HUDEP-2 (cell line): ENCODE measurements at regions not wholly inside any gene's neighbourhood (a gene's known extent, or its start where the extent isn't known, plus 50 kb on each side); places are given as distances from the start of the nearest gene placed in this dataset.

Experiments used
- DNase-seq, 76 experiments: peaks; one replicate each; lab custom pipeline; 2025; ENCODE audit not compliant: unreplicated experiment in 76 of 76; lab: John Stamatoyannopoulos, UW

DNA sequence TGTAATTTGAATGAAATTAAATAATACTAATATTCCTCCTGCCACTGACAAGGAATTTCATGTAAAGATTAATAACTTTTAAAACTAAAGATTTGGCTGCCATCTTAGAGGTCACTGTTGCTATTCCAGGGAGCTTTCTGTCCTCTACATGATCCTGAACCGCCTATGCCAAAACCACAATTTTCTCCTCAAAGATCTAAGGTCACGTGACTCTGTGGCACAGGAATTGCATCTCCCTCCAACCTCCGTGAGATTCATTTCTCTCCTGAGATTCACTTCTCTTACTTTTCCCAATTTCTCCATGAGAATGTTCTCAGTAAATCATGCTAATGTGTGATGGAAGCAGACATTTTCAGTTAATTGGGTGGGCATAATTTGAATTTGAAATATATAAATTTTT is 379.6 kb upstream of the TSHZ2 start:
- DNase-seq: no peak

- no peak for DNase-seq
These were observed 382.1 kb upstream of the TSHZ2 start for GRCh38 chr20:52590100-52590499.

- no peak for DNase-seq
These were observed 382.8 kb upstream of the TSHZ2 start for GRCh38 chr20:52589251-52589812.

GRCh38 chr20:52586660-52587059 is 385.5 kb upstream of the TSHZ2 start:
- no peak for DNase-seq

DNA sequence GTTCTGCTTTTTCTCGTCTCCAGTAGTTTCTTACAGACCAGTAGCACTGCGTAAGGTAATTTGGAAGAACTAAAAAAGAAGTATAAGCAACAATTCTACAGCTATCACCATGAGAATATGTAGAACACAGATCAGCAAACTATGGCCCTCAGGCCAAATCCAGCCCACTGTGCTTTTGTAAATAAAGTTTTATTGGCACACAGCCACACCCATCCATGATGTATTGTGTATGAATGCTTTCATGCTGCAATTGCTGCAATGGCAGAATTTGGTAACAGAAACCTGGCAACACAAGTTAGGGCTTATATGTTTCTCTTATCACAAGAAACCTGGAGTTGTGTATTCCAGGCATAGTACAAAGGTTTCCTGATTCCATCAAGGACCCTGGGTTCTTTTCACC is 386.8 kb upstream of the TSHZ2 start:
- no peak for DNase-seq

GRCh38 chr20:52578559-52578958 is 387.0 kb upstream of the ZFP64 start:
- no peak for DNase-seq

DNA sequence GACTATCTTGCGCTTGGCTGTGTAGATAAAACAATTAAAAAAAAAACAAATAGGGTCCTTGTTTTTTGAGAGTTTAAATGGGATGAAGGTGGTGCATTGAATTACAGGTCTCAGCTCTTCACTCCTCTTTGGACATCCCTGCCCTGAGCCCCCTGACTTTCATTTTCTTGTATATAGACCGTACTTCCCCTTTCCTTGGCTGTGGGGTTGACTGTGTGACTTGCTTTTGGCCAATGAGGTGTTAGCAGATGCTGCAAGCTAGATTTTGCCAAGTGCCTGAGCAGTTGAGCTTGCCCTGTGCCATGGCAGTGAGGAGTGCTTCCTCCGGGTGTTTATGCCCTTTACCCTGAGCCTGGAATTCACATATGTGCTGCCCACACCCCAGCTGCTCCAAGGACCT is 386.1 kb upstream of the ZFP64 start:
- no peak for DNase-seq

DNA sequence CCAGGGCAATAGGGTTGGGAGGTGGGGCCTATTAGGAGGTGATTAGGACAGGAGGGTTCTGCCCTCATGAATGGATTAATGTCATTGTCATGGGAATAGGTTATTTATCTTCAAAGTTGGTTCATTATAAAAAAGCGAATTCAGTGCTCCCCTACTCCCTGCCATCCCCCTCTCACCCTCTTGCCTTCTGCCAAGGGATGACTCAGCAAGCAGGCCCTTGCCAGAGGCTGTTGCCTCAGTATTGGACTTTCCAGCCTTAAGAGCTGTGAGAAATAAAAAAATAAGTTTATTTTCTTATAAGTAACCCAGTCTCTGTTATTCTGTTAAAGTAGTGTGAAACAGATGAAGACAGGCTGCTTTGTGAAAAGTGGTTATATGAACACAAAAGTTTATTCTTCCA is 381.1 kb upstream of the ZFP64 start:
- DNase-seq: no peak

DNA sequence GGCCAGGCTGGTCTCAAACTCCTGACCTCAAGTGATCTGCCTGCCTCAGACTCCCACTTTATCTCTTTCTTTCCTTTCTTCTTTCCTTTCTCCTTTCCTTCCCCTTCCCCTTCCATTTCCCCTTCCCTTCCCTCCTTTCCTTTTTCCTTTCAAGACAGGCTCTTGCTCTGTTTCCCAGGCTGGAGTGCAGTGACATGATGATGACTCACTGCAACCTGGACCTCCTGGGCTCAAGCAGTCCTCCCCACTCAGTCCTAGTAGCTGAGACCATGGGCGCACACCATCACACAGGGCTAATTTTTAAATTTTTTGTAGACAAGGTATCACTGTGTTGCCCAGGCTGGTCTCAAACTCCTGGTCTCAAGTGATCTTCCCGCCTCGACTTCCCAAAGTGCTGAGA is 377.6 kb upstream of the ZFP64 start:
- DNase-seq: no peak

GRCh38 chr20:52565614-52566013 is 374.0 kb upstream of the ZFP64 start:
- no peak for DNase-seq

DNA sequence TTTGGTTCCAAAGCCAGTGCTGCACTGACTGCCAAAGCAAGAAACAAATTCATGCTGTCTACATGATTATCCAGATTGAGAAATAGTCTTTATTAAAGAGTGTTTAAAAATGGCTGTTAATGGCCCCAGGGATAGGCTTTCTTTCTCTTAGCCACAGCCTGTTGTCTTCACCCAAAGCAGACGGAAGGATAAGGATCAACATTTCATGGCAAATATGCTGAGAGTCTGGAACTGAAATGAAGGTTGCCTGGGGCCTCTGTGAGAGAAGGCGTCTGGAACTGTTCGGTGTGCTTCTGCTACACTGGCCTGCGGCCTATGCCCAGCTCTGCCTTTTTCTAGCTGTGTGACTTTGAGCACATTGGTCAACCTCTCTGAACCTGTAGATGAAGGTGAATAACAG is 373.0 kb upstream of the ZFP64 start:
- DNase-seq: no peak

DNA sequence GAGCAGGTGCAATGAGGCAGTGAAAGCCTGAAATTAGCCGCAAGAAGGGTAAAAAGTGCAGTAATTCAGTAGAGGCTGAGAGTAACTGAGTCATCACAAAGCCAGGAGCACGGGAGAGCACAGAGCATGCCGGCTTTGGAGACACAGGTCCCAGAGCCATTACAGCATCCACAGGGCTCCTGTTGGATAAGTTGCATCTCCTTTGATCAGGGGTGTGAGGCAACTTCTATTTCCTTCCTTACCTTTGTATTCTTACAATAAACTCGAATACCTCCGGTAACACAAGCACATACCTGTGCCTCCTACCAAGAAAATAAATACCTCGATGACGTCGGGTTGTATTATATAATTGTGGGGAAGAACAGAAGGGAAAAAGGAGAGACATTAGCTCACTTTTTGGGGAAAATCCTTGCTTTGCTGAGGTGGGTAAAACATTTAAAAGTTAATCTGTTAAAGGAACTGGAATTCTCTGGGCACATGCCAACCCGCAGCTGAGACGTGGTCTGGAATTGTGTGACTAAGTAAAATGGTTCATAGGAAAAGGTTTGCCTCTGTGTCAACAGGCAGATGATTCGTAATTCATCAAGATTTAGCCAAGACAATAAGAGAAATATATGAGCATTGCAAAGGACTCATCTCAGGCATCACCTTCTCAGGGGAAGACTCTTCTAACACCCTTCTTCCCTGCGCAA is 360.7 kb upstream of the ZFP64 start:
- DNase-seq: no peak

- no peak for DNase-seq
These were observed 350.6 kb upstream of the ZFP64 start for GRCh38 chr20:52542131-52542530.

GRCh38 chr20:52540509-52540908 is 348.9 kb upstream of the ZFP64 start:
- DNase-seq: no peak

- no peak for DNase-seq
These were observed 348.3 kb upstream of the ZFP64 start for GRCh38 chr20:52539891-52540290.

DNA sequence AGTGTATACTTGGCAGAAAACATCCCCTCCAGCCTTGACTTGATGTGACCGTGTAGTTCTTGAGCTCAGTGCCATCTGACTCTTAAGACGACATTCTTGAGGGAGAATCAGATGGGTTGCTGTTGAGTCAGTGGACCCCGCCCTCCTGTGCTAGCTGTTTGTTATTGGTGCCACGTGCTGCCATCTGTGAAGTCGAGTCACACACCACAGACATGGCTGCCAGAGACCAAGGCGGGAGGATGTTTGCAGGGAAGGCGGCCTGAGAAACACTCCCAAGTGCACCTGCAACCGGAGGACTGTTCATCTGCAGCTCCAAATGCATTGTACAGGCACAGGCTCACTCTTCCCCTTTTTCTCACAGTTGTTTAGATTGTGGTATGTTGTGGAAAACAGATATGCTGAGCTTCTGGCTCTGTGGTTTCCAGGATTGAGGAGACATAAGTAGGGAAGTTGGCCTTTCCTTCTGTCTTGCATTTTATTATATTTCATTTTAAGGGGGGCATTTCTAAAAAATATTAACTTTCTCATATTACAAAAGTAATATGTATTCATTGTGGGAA is 345.3 kb upstream of the ZFP64 start:
- no peak for DNase-seq

GRCh38 chr20:52536040-52536439 is 344.5 kb upstream of the ZFP64 start:
- no peak for DNase-seq

DNA sequence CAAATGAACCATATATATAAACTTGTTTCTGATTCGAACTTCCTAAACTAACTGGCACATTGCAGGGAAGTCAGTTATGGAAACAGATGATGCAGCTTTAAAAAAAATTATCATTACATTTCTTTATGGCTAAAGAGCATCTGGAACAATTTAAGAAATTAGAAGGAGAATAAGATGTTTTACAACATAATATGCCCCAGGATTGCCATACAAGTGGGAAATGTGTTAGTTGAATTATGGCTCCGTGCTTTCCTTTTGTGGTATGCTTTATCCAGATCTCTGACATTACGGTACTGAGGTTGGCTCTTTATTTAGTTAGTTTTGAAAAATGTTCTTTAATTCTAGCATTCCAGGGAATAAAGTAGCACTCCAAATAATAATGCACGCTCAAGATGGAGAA is 343.0 kb upstream of the ZFP64 start:
- DNase-seq: no peak

- no peak for DNase-seq
These were observed 341.8 kb upstream of the ZFP64 start for GRCh38 chr20:52533401-52533800.

GRCh38 chr20:52532674-52533073 is 341.1 kb upstream of the ZFP64 start:
- no peak for DNase-seq

GRCh38 chr20:52530571-52530970 is 339.0 kb upstream of the ZFP64 start:
- DNase-seq: no peak

GRCh38 chr20:52529826-52530225 is 338.2 kb upstream of the ZFP64 start:
- DNase-seq: no peak

DNA sequence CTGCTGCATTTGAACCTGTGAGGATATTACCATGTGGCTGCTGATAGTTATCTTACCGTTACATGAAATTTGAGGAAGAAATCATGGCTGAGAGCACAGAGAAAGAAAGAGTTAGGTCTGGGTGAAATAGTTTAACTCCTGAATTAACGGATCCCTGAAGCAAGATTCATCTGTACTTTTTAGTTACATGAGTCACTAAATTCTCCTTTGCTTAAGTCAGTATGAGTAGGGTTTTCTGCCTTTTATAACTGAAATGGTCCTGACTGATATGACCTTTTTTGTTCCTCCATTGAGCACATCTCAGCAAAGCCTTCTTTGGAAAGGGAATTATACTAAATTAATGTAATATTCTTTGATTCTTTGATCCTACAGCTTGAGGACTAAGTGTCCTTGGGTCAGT is 333.3 kb upstream of the ZFP64 start:
- DNase-seq: no peak
